ENCODE measurements at regions not wholly inside any gene's neighbourhood (a gene's known extent, or its start where the extent isn't known, plus 50 kb on each side); places are given as distances from the start of the nearest gene placed in this dataset.
"Not testable (repeated sequence)": the region's sequence is repeated elsewhere in the genome, so short reads cannot be mapped to it uniquely, and the experiment has no call there.

GRCh38 chr7:66455432-66455831, 173.2 kb upstream of the KCTD7 start:
- dilution Hi-C loops (cut with MboI; ENCODE audit: extremely low pct_ligation_motif_present, low sequenced_read_pairs); POLR2A ChIA-PET; H4K20me1 ChIP-seq (replicated peaks; ENCODE audit: control insufficient read depth, extremely low read depth, insufficient read depth, low read length); DNase-seq (ENCODE audit: low read depth, low spot score); H3K27ac ChIP-seq (ENCODE audit: insufficient read depth, low read depth, low read length); H3K27me3 ChIP-seq (ENCODE audit: control insufficient read depth in 2 of 2, insufficient read depth in 2 of 2, low read length in 2 of 2); BruUV-seq (replicated peaks); H3K9ac ChIP-seq (replicated peaks; ENCODE audit: extremely low read depth, insufficient read depth, low read length); intact Hi-C loops (cut with micrococcal nuclease); H3K9me3 ChIP-seq (replicated peaks; ENCODE audit: control insufficient read depth, insufficient read depth, low read length); FAIRE-seq; H2AFZ ChIP-seq (ENCODE audit: low read depth, low read length); CTCF ChIA-PET; H3K9me1 ChIP-seq (replicated peaks; ENCODE audit: control insufficient read depth, extremely low read depth, insufficient read depth, low read length); H3K79me2 ChIP-seq (ENCODE audit: control insufficient read depth, insufficient read depth, low read length); H3K4me3 ChIP-seq (replicated peaks in 1 of 3; ENCODE audit: insufficient read depth in 1 of 3, low read depth in 1 of 3, low read length in 3 of 3); H3K36me3 ChIP-seq (ENCODE audit: control insufficient read depth in 2 of 2, extremely low read depth in 1 of 2, insufficient read depth in 2 of 2, low read length in 2 of 2); H3K4me2 ChIP-seq (ENCODE audit: insufficient read depth, low read length): not testable (repeated sequence)
- H3K4me1 ChIP-seq (ENCODE audit: control insufficient read depth, extremely low read depth, insufficient read depth, low read length) = peaks cover 10% of the 10 kb centered on the region

GRCh38 chr7:66456431-66456830, 172.2 kb upstream of the KCTD7 start:
- H3K9me3 ChIP-seq (replicated peaks; ENCODE audit: control insufficient read depth, insufficient read depth, low read length); dilution Hi-C loops (cut with MboI; ENCODE audit: extremely low pct_ligation_motif_present, low sequenced_read_pairs); H3K9ac ChIP-seq (replicated peaks; ENCODE audit: extremely low read depth, insufficient read depth, low read length); H3K4me3 ChIP-seq (replicated peaks in 1 of 3; ENCODE audit: insufficient read depth in 1 of 3, low read depth in 1 of 3, low read length in 3 of 3); H3K27me3 ChIP-seq (ENCODE audit: control insufficient read depth in 2 of 2, insufficient read depth in 2 of 2, low read length in 2 of 2); FAIRE-seq; DNase-seq (ENCODE audit: low read depth, low spot score); H3K27ac ChIP-seq (ENCODE audit: insufficient read depth, low read depth, low read length); POLR2A ChIA-PET; H3K36me3 ChIP-seq (ENCODE audit: control insufficient read depth in 2 of 2, extremely low read depth in 1 of 2, insufficient read depth in 2 of 2, low read length in 2 of 2); H2AFZ ChIP-seq (ENCODE audit: low read depth, low read length); BruUV-seq (replicated peaks); CTCF ChIA-PET; H3K4me2 ChIP-seq (ENCODE audit: insufficient read depth, low read length); H3K9me1 ChIP-seq (replicated peaks; ENCODE audit: control insufficient read depth, extremely low read depth, insufficient read depth, low read length); H3K79me2 ChIP-seq (ENCODE audit: control insufficient read depth, insufficient read depth, low read length); H4K20me1 ChIP-seq (replicated peaks; ENCODE audit: control insufficient read depth, extremely low read depth, insufficient read depth, low read length); intact Hi-C loops (cut with micrococcal nuclease): not testable (repeated sequence)
- peaks cover 10% of the 10 kb centered on the region for H3K4me1 ChIP-seq (ENCODE audit: control insufficient read depth, extremely low read depth, insufficient read depth, low read length)

- BruUV-seq (replicated peaks); H3K27me3 ChIP-seq (ENCODE audit: control insufficient read depth in 2 of 2, insufficient read depth in 2 of 2, low read length in 2 of 2); H3K9ac ChIP-seq (replicated peaks; ENCODE audit: extremely low read depth, insufficient read depth, low read length); DNase-seq (ENCODE audit: low read depth, low spot score); H4K20me1 ChIP-seq (replicated peaks; ENCODE audit: control insufficient read depth, extremely low read depth, insufficient read depth, low read length); H3K9me1 ChIP-seq (replicated peaks; ENCODE audit: control insufficient read depth, extremely low read depth, insufficient read depth, low read length); POLR2A ChIA-PET; H3K36me3 ChIP-seq (ENCODE audit: control insufficient read depth in 2 of 2, extremely low read depth in 1 of 2, insufficient read depth in 2 of 2, low read length in 2 of 2); H3K9me3 ChIP-seq (replicated peaks; ENCODE audit: control insufficient read depth, insufficient read depth, low read length); dilution Hi-C loops (cut with MboI; ENCODE audit: extremely low pct_ligation_motif_present, low sequenced_read_pairs); H3K4me3 ChIP-seq (replicated peaks in 1 of 3; ENCODE audit: insufficient read depth in 1 of 3, low read depth in 1 of 3, low read length in 3 of 3); H3K79me2 ChIP-seq (ENCODE audit: control insufficient read depth, insufficient read depth, low read length); intact Hi-C loops (cut with micrococcal nuclease): not testable (repeated sequence)
- Histone ChIP-seq H3K4me2 (ENCODE audit: insufficient read depth, low read length) (peak overlapping the region; percentile 17), H3K27ac (ENCODE audit: insufficient read depth, low read depth, low read length) (peak overlapping the region; percentile 18), H2AFZ (ENCODE audit: low read depth, low read length) (peak overlapping the region; percentile 66), H3K4me1 (ENCODE audit: control insufficient read depth, extremely low read depth, insufficient read depth, low read length) (peaks cover 10% of the 10 kb centered on the region)
- FAIRE-seq = peak; percentile 65
- CTCF ChIA-PET = interaction anchor here (0.6 kb wide), 1 partner anchor 318 kb away, joined by 3 read pairs; no protein-coding TSS in a partner anchor
Measured at GRCh38 chr7:66458991-66459390, 169.7 kb upstream of the KCTD7 start.

- CTCF ChIA-PET = interaction anchor here (0.8 to 1.0 kb wide), 2 partner anchors 12 to 30 kb away, joined by 3 to 4 read pairs; no protein-coding TSS in a partner anchor
- POLR2A ChIA-PET; H3K27ac ChIP-seq (ENCODE audit: insufficient read depth, low read depth, low read length): not testable (repeated sequence)
Measured at GRCh38 chr7:66459783-66460413, 168.8 kb upstream of the KCTD7 start.

More at GRCh38 chr7:66459783-66460413, 168.8 kb upstream of the KCTD7 start:
- H3K27me3 ChIP-seq (ENCODE audit: control insufficient read depth in 2 of 2, insufficient read depth in 2 of 2, low read length in 2 of 2); H3K4me3 ChIP-seq (replicated peaks in 1 of 3; ENCODE audit: insufficient read depth in 1 of 3, low read depth in 1 of 3, low read length in 3 of 3); H3K9me3 ChIP-seq (replicated peaks; ENCODE audit: control insufficient read depth, insufficient read depth, low read length); dilution Hi-C loops (cut with MboI; ENCODE audit: extremely low pct_ligation_motif_present, low sequenced_read_pairs); BruUV-seq (replicated peaks); H3K36me3 ChIP-seq (ENCODE audit: control insufficient read depth in 2 of 2, extremely low read depth in 1 of 2, insufficient read depth in 2 of 2, low read length in 2 of 2); H3K9ac ChIP-seq (replicated peaks; ENCODE audit: extremely low read depth, insufficient read depth, low read length); H3K4me2 ChIP-seq (ENCODE audit: insufficient read depth, low read length); H3K79me2 ChIP-seq (ENCODE audit: control insufficient read depth, insufficient read depth, low read length); intact Hi-C loops (cut with micrococcal nuclease); H3K9me1 ChIP-seq (replicated peaks; ENCODE audit: control insufficient read depth, extremely low read depth, insufficient read depth, low read length); DNase-seq (ENCODE audit: low read depth, low spot score); H4K20me1 ChIP-seq (replicated peaks; ENCODE audit: control insufficient read depth, extremely low read depth, insufficient read depth, low read length): not testable (repeated sequence)
- peak; percentile 4 for FAIRE-seq
- Histone ChIP-seq H2AFZ (ENCODE audit: low read depth, low read length) (peak overlapping the region; percentile 77), H3K4me1 (ENCODE audit: control insufficient read depth, extremely low read depth, insufficient read depth, low read length) (peaks cover 10% of the 10 kb centered on the region)
